HFFc6 (cell line): ENCODE measurements at regions not wholly inside any gene's neighbourhood (a gene's known extent, or its start where the extent isn't known, plus 50 kb on each side); places are given as distances from the start of the nearest gene placed in this dataset.

Experiments
- DNase-seq: peaks from one replicate; pipeline ENCODE4 v3.0.0-alpha.2; 2018
- H3K27ac Mint-ChIP-seq: 2 replicates; pipeline ENCODE4 v1.8.0; 2020; ENCODE audit warnings: mild to moderate bottlenecking, mixed read lengths
- H3K27me3 Mint-ChIP-seq: 2 replicates; pipeline ENCODE4 v1.8.0; 2021; ENCODE audit warnings: mild to moderate bottlenecking, moderate library complexity, mixed read lengths; ENCODE audit not compliant: insufficient read depth
- H3K36me3 Mint-ChIP-seq: 2 replicates; pipeline ENCODE4 v1.8.0; 2021; ENCODE audit warnings: low read depth, mixed read lengths
- H3K4me1 Mint-ChIP-seq: 2 replicates; pipeline ENCODE4 v1.8.0; 2020; ENCODE audit warnings: low read depth, mixed read lengths
- H3K4me3 Mint-ChIP-seq: 2 replicates; pipeline ENCODE4 v1.8.0; 2020; ENCODE audit warnings: mild to moderate bottlenecking, moderate library complexity, mixed read lengths
- H3K9me3 Mint-ChIP-seq: 2 replicates; pipeline ENCODE4 v1.8.0; 2020; ENCODE audit warnings: mild to moderate bottlenecking, mixed read lengths
- TF ChIP-seq, protein P1 (sequence below): fragments of 200-600 bp; sonication (generic); IDR thresholded peaks from 2 replicates; pipeline ENCODE4 v1.5.0; 2021; ENCODE audit warnings: antibody characterized with exemption, mild to moderate bottlenecking

- no peak overlapping the region for H3K4me3 Mint-ChIP-seq
- peaks cover 7% of the 10 kb centered on the region for H3K4me1 Mint-ChIP-seq
- H3K36me3 Mint-ChIP-seq, result no peaks in the 10 kb centered on the region
- DNase-seq, result no peak
- no peaks in the 10 kb centered on the region for H3K9me3 Mint-ChIP-seq
- TF ChIP-seq, protein P1, sequence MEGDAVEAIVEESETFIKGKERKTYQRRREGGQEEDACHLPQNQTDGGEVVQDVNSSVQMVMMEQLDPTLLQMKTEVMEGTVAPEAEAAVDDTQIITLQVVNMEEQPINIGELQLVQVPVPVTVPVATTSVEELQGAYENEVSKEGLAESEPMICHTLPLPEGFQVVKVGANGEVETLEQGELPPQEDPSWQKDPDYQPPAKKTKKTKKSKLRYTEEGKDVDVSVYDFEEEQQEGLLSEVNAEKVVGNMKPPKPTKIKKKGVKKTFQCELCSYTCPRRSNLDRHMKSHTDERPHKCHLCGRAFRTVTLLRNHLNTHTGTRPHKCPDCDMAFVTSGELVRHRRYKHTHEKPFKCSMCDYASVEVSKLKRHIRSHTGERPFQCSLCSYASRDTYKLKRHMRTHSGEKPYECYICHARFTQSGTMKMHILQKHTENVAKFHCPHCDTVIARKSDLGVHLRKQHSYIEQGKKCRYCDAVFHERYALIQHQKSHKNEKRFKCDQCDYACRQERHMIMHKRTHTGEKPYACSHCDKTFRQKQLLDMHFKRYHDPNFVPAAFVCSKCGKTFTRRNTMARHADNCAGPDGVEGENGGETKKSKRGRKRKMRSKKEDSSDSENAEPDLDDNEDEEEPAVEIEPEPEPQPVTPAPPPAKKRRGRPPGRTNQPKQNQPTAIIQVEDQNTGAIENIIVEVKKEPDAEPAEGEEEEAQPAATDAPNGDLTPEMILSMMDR, result no peak
- H3K27ac Mint-ChIP-seq, result no peak overlapping the region
- H3K27me3 Mint-ChIP-seq, result peaks cover 2% of the 10 kb centered on the region; the same call in 1 of the 2 replicates
Measured at GRCh38 chr13:90498096-90498495, 849.4 kb upstream of the MIR17HG start.

- Mint-ChIP-seq H3K36me3 (no peaks in the 10 kb centered on the region), H3K27ac (no peak overlapping the region), H3K27me3 (no peaks in the 10 kb centered on the region), H3K9me3 (no peaks in the 10 kb centered on the region), H3K4me3 (no peak overlapping the region), H3K4me1 (peaks cover 7% of the 10 kb centered on the region)
- TF ChIP-seq, protein P1, result no peak
- DNase-seq, result no peak
Measured at GRCh38 chr13:90498816-90499215, 848.7 kb upstream of the MIR17HG start.

DNA sequence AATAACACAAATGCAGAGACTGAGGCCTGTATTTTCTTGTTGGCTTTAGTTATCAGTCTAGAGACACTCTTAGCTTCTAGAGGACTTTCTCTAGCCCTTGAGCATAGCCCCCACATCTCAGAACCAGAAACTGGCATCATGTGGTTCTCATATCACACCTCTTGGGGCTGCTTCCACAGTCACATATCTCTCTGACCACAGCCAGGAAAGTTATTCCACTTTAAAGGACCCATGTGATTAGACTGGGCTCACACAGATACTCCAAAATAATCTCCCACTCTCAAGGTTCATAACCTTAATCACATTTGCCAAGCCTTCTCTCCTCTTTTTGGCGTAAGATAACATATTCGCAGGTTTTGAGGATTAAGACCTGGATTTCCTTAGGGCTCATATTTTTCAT lies 846.9 kb upstream of the MIR17HG start:
- peaks cover 14% of the 10 kb centered on the region for H3K4me1 Mint-ChIP-seq
- H3K9me3 Mint-ChIP-seq, result no peaks in the 10 kb centered on the region
- no peak overlapping the region for H3K27ac Mint-ChIP-seq
- H3K27me3 Mint-ChIP-seq, result no peaks in the 10 kb centered on the region
- no peak for DNase-seq
- no peak overlapping the region for H3K4me3 Mint-ChIP-seq
- TF ChIP-seq, protein P1, result no peak
- no peaks in the 10 kb centered on the region for H3K36me3 Mint-ChIP-seq

- Mint-ChIP-seq H3K27ac (no peak overlapping the region), H3K4me1 (peaks cover 14% of the 10 kb centered on the region), H3K4me3 (no peak overlapping the region), H3K36me3 (no peaks in the 10 kb centered on the region), H3K27me3 (no peaks in the 10 kb centered on the region), H3K9me3 (no peaks in the 10 kb centered on the region)
- no peak for DNase-seq
- TF ChIP-seq, protein P1, result no peak
Measured at GRCh38 chr13:90502153-90502552, 845.3 kb upstream of the MIR17HG start.

DNA sequence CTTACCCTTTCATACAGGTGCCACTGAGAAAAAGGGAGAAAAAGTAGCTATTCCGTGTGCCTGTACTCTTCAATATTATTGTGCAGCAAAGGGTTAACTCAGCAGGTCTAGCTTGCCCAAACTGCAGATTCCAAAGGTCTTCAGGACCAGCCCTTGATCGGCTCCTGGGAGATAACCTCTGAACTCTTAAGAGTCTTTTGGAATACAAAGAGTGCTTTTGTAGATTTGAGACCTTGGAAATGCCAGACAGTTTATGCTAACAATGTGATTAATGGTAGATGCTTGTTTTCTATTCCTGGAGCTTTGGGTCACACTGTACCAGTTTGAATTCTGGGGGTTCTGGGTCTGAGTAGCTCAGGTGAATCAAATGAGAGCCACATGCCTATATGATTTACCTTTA lies 844.7 kb upstream of the MIR17HG start:
- no peak overlapping the region for H3K4me3 Mint-ChIP-seq
- no peaks in the 10 kb centered on the region for H3K9me3 Mint-ChIP-seq
- H3K27ac Mint-ChIP-seq, result no peak overlapping the region
- H3K4me1 Mint-ChIP-seq, result peaks cover 14% of the 10 kb centered on the region
- no peaks in the 10 kb centered on the region for H3K36me3 Mint-ChIP-seq
- TF ChIP-seq, protein P1, result no peak
- DNase-seq, result no peak
- H3K27me3 Mint-ChIP-seq, result no peaks in the 10 kb centered on the region

GRCh38 chr13:90510319-90510718 lies 837.2 kb upstream of the MIR17HG start:
- Mint-ChIP-seq H3K4me3 (no peak overlapping the region), H3K4me1 (peaks cover 23% of the 10 kb centered on the region), H3K27ac (no peak overlapping the region), H3K27me3 (no peaks in the 10 kb centered on the region), H3K9me3 (no peaks in the 10 kb centered on the region), H3K36me3 (no peaks in the 10 kb centered on the region)
- no peak for DNase-seq
- TF ChIP-seq, protein P1, result no peak
